Hepatocyte (in vitro differentiated cells): ENCODE measurements at regions not wholly inside any gene's neighbourhood (a gene's known extent, or its start where the extent isn't known, plus 50 kb on each side); places are given as distances from the start of the nearest gene placed in this dataset.

Source experiments
- EZH2 ChIP-seq: fragments of 200-600 bp; sonication (generic); IDR thresholded peaks from 2 replicates; pipeline ENCODE4 v1.6.1; 2016; ENCODE audit warnings: antibody characterized with exemption, mild to moderate bottlenecking, borderline replicate concordance
- EZH2phosphoT487 ChIP-seq: fragments of 200-600 bp; sonication (generic); IDR thresholded peaks from one replicate; pipeline ENCODE4 v1.6.1; 2018; ENCODE audit warnings: antibody characterized with exemption, mild to moderate bottlenecking, low read depth, moderate library complexity; ENCODE audit not compliant: unreplicated experiment, severe bottlenecking
- TF ChIP-seq, protein P1 (sequence below): fragments of 200-600 bp; sonication (generic); IDR thresholded peaks from 2 replicates; pipeline ENCODE4 v1.5.1; 2016; ENCODE audit warnings: antibody characterized with exemption, mild to moderate bottlenecking; ENCODE audit not compliant: poor library complexity

DNA sequence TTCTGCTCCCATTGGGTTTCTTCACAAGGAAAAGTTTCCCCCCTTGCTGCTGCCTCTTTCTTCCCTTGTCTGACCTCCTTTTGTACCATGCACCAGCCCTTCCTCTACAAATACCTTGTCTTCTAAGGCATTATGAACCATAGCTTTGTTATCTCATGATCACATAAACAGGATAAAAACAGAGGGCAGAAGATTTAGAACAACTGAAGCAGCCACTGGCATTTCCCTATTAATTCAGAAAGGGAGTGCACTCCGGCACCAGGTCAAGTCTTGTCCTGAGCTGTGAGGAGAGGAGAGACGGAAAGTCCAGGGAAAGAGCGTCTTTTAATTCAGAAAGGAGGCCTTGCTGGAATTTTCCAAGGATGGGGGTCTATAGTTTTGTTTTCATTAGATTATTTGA is 281.7 kb downstream of the RCHY1 start:
- TF ChIP-seq, protein P1, sequence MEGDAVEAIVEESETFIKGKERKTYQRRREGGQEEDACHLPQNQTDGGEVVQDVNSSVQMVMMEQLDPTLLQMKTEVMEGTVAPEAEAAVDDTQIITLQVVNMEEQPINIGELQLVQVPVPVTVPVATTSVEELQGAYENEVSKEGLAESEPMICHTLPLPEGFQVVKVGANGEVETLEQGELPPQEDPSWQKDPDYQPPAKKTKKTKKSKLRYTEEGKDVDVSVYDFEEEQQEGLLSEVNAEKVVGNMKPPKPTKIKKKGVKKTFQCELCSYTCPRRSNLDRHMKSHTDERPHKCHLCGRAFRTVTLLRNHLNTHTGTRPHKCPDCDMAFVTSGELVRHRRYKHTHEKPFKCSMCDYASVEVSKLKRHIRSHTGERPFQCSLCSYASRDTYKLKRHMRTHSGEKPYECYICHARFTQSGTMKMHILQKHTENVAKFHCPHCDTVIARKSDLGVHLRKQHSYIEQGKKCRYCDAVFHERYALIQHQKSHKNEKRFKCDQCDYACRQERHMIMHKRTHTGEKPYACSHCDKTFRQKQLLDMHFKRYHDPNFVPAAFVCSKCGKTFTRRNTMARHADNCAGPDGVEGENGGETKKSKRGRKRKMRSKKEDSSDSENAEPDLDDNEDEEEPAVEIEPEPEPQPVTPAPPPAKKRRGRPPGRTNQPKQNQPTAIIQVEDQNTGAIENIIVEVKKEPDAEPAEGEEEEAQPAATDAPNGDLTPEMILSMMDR: no peak
- TF ChIP-seq EZH2: no peak
- no peak for TF ChIP-seq EZH2phosphoT487
